GM19023 (cell line): ENCODE measurements at regions not wholly inside any gene's neighbourhood (a gene's known extent, or its start where the extent isn't known, plus 50 kb on each side); places are given as distances from the start of the nearest gene placed in this dataset.

Experiments
- ATAC-seq: cut with Tn5 transposase; IDR thresholded peaks from one replicate; pipeline ENCODE4 v1.9.1; 2021; ENCODE audit warnings: mild to moderate bottlenecking, moderate library complexity; ENCODE audit not compliant: unreplicated experiment

GRCh38 chr2:7983451-7983850 lies 698.4 kb upstream of the ID2 start:
- no peak for ATAC-seq

GRCh38 chr2:7983912-7984311 lies 697.9 kb upstream of the ID2 start:
- ATAC-seq, result no peak

GRCh38 chr2:7984693-7985353 lies 697.0 kb upstream of the ID2 start:
- no peak for ATAC-seq

- no peak for ATAC-seq
These were observed 695.4 kb upstream of the ID2 start for GRCh38 chr2:7986431-7986830.

GRCh38 chr2:7987992-7988391 lies 693.9 kb upstream of the ID2 start:
- no peak for ATAC-seq

- no peak for ATAC-seq
These were observed 693.4 kb upstream of the ID2 start for GRCh38 chr2:7988440-7988839.

GRCh38 chr2:7989823-7990222 lies 692.0 kb upstream of the ID2 start:
- ATAC-seq, result no peak

- ATAC-seq, result no peak
These were observed 688.9 kb upstream of the ID2 start for GRCh38 chr2:7992612-7993602.

- no peak for ATAC-seq
These were observed 687.4 kb upstream of the ID2 start for GRCh38 chr2:7994397-7994951.

GRCh38 chr2:7997279-7997678 lies 684.6 kb upstream of the ID2 start:
- no peak for ATAC-seq

GRCh38 chr2:7999683-8000476 lies 682.0 kb upstream of the ID2 start:
- ATAC-seq, result no peak

- ATAC-seq, result no peak
These were observed 681.0 kb upstream of the ID2 start for GRCh38 chr2:8000870-8001269.

GRCh38 chr2:8002765-8003393 lies 679.0 kb upstream of the ID2 start:
- no peak for ATAC-seq

- ATAC-seq, result no peak
These were observed 678.3 kb upstream of the ID2 start for GRCh38 chr2:8003462-8004075.

GRCh38 chr2:8004250-8004681 lies 677.6 kb upstream of the ID2 start:
- no peak for ATAC-seq

- no peak for ATAC-seq
These were observed 675.7 kb upstream of the ID2 start for GRCh38 chr2:8006181-8006580.

- no peak for ATAC-seq
These were observed 675.2 kb upstream of the ID2 start for GRCh38 chr2:8006626-8007025.

GRCh38 chr2:8009010-8009597 lies 672.8 kb upstream of the ID2 start:
- ATAC-seq, result no peak

- no peak for ATAC-seq
These were observed 665.8 kb upstream of the ID2 start for GRCh38 chr2:8015848-8016600.
